K562 (cell line): ENCODE measurements at regions not wholly inside any gene's neighbourhood (a gene's known extent, or its start where the extent isn't known, plus 50 kb on each side); places are given as distances from the start of the nearest gene placed in this dataset.
A peak's percentile ranks its signal among the peaks of the same experiment; 100 is the strongest.

Source experiments
- ATAC-seq: fragments of 200-7000 bp; cut with Tn5 transposase; 3 replicates; pipeline ENCODE4 v1.9.1; 2020; ENCODE audit warnings: moderate library complexity
- BruUV-seq: library from RNA; stranded (reverse); fragments of 400-500 nt; replicated peaks from 2 replicates; lab custom pipeline; 2021; lab: Mats Ljungman, UMichigan
- CTCF ChIA-PET: fragments of 300-600 bp; formaldehyde crosslinking; extraction: SDS; loops from one replicate; lab custom pipeline; 2021; ENCODE audit warnings: low intra/inter-chr PET ratio; lab: Yijun Ruan, JAX
- POLR2A ChIA-PET: fragments of 300-600, 350-650 bp; sonication (Branson Sonifier 250); formaldehyde crosslinking; extraction: SDS; loops from one replicate; lab custom pipeline; 2021; ENCODE audit warnings: antibody characterized with exemption, inconsistent platforms; lab: Yijun Ruan, JAX
- DNase-seq, 4 experiments: peaks; one replicate each; pipeline versions ENCODE4 v3.0.0 to v3.0.0-alpha.2; 2011 to 2018; ENCODE audit warnings: low spot score in 3 of 4, mixed read lengths in 3 of 4; ENCODE audit errors: extremely low read depth in 1 of 4
- FAIRE-seq: peaks from 2 replicates; lab custom pipeline; 2011; peaks lifted over from hg19 to GRCh38; lab: Jason Lieb, UNC
- H2AFZ ChIP-seq: 2 replicates; pipeline ENCODE4 v1.6.0; 2011; ENCODE audit warnings: low read depth, low read length, control low read depth, inconsistent platforms
- H3K27ac ChIP-seq: fragments of 200-600 bp; 3 replicates; pipeline ENCODE4 v1.8.0; 2011; ENCODE audit warnings: low read depth, mild to moderate bottlenecking, control low read depth, inconsistent platforms, low read length, moderate library complexity, mixed read lengths; ENCODE audit errors: extremely low read depth
- H3K27me3 ChIP-seq, 2 experiments: fragments of 300-600 bp in 1 of 2; 2 replicates in 1 of 2; 3 replicates in 1 of 2; pipeline versions ENCODE4 v1.6.0 to v1.8.0; 2011; ENCODE audit warnings: inconsistent platforms in 2 of 2, low read length in 2 of 2, mild to moderate bottlenecking in 1 of 2, mixed read lengths in 1 of 2, moderate library complexity in 1 of 2; ENCODE audit not compliant: control insufficient read depth in 2 of 2, insufficient read depth in 2 of 2
- H3K36me3 ChIP-seq: fragments of 300-600 bp; 3 replicates; pipeline ENCODE4 v1.8.0; 2011; ENCODE audit warnings: mild to moderate bottlenecking, low read length, inconsistent platforms; ENCODE audit not compliant: control insufficient read depth, insufficient read depth
- H3K4me1 ChIP-seq, 2 experiments: fragments of 200-600 bp in 1 of 2; replicated peaks in 1 of 2; 2 replicates in 1 of 2; 3 replicates in 1 of 2; pipeline versions ENCODE4 v1.5.1 to v1.8.0; 2011; ENCODE audit warnings: inconsistent platforms in 2 of 2, low read length in 2 of 2, mild to moderate bottlenecking in 1 of 2, mixed read lengths in 1 of 2, moderate library complexity in 1 of 2; ENCODE audit not compliant: control insufficient read depth in 2 of 2, insufficient read depth in 2 of 2
- H3K4me2 ChIP-seq: 2 replicates; pipeline ENCODE4 v1.6.1; 2011; ENCODE audit warnings: low read length, control low read depth, inconsistent platforms, mixed read lengths; ENCODE audit not compliant: insufficient read depth
- H3K4me3 ChIP-seq: fragments of 200-600 bp; sonication (generic), shearing (Covaris generic); 2 replicates; pipeline ENCODE4 v1.5.1; 2016; ENCODE audit warnings: control low read depth, inconsistent platforms
- H3K79me2 ChIP-seq: fragments of 200-600 bp; 3 replicates; pipeline ENCODE4 v1.8.0; 2011; ENCODE audit warnings: low read length, inconsistent platforms; ENCODE audit not compliant: control insufficient read depth, insufficient read depth
- H3K9ac ChIP-seq, 2 experiments: 2 replicates each; pipeline versions ENCODE4 v1.6.0 to v1.6.1; 2011; ENCODE audit warnings: low read depth in 2 of 2, low read length in 2 of 2, control low read depth in 1 of 2, inconsistent platforms in 1 of 2, mild to moderate bottlenecking in 1 of 2, mixed read lengths in 1 of 2; ENCODE audit not compliant: insufficient read depth in 1 of 2
- H3K9me1 ChIP-seq: one replicate; pipeline ENCODE4 v1.6.0; 2011; ENCODE audit warnings: inconsistent platforms, mild to moderate bottlenecking, low read length, moderate library complexity; ENCODE audit not compliant: control insufficient read depth, insufficient read depth
- H3K9me3 ChIP-seq: replicated peaks from 2 replicates; pipeline ENCODE4 v1.5.1; 2011; ENCODE audit warnings: low read depth, low read length, inconsistent platforms; ENCODE audit not compliant: control insufficient read depth, insufficient read depth
- H4K20me1 ChIP-seq: replicated peaks from 2 replicates; pipeline ENCODE4 v1.6.1; 2011; ENCODE audit warnings: low read length, inconsistent platforms, mixed read lengths; ENCODE audit not compliant: control insufficient read depth, insufficient read depth
- CEBPB ChIP-seq: fragments of 450-650 bp; IDR thresholded peaks from 2 replicates; pipeline ENCODE4 v1.6.1; 2016; ENCODE audit warnings: missing genetic modification characterization, missing compliant biosample characterization
- SRSF7 ChIP-seq: fragments of 200-400 bp; formaldehyde crosslinking; optimal IDR thresholded peaks from 2 replicates; pipeline ENCODE3; 2017; ENCODE audit warnings: mild to moderate bottlenecking, low read depth, low read length
- ZNF174 ChIP-seq: fragments of 250-450 bp; sonication (Bioruptor Pico); IDR thresholded peaks from 2 replicates; pipeline ENCODE4 v1.4.0; 2020; ENCODE audit warnings: mild to moderate bottlenecking
- WGBS: fragments of 100-300 bp; shearing (Covaris generic); methylation state at CpG from one replicate; pipeline ENCODE4 v1.1.6; 2016; ENCODE audit warnings: low coverage, mixed read lengths; ENCODE audit not compliant: insufficient coverage; ENCODE audit errors: missing lambda C conversion rate; 5-methylcytosine and 5-hydroxymethylcytosine counted together
- in situ Hi-C: fragments of 300-500 bp; cut with MboI; formaldehyde crosslinking; loops from 4 replicates; pipeline ENCODE4 v1.15.0; 2018; ENCODE audit warnings: inconsistent platforms, mixed read lengths
- intact Hi-C: fragments of 100-400 bp; cut with micrococcal nuclease; formaldehyde crosslinking; loops from 2 replicates; pipeline ENCODE4 v1.14.2; 2022
- TF ChIP-seq, protein P1 (sequence below): fragments of 250-450 bp; sonication (Bioruptor Pico); IDR thresholded peaks from 2 replicates; pipeline ENCODE4 v1.4.0; 2020; ENCODE audit warnings: mild to moderate bottlenecking

DNA sequence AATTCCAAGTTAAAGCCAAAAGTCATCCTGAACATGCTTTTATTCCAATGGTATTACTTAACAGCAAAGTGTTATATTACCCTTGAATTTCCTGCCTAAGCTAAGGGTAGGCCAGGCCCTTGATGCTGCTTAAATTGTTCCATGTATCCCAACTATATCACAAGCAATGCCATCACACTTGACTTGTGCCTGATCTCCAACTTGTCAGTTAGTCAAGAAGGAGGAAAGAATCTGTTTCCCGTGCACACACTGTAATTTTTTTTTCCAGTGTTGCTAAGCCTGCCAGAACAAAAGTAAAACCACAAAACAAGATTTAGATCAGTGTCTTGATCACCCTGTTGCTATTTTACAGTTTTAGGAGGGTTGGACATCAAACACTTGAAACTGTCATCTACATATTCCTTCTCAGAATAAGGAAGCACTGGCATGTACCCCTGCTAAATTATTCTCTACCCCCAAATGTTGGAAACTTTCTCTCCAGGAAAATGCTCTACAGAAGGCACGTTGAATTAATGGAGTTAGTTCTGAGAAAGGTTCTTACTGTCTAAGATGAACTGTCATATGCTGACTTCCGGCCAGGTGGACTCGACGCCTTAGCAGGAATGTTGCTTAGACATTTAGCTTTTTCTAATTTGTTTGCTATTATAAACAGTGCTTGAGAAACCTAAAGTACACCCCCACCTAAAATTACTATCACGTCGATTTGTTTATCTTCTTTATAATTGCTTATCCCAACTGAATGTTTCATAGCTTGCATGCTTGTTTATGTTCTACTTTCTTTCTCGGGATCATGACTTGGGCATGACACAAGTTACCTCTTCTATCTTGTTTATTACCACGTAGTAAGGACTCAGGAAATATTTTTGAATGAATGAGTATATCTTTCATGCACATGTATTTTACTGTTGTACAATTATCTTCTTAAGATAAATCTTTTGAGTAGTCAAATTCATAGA is 105.5 kb upstream of the ZNF438 start (continued):
- TF ChIP-seq, protein P1, sequence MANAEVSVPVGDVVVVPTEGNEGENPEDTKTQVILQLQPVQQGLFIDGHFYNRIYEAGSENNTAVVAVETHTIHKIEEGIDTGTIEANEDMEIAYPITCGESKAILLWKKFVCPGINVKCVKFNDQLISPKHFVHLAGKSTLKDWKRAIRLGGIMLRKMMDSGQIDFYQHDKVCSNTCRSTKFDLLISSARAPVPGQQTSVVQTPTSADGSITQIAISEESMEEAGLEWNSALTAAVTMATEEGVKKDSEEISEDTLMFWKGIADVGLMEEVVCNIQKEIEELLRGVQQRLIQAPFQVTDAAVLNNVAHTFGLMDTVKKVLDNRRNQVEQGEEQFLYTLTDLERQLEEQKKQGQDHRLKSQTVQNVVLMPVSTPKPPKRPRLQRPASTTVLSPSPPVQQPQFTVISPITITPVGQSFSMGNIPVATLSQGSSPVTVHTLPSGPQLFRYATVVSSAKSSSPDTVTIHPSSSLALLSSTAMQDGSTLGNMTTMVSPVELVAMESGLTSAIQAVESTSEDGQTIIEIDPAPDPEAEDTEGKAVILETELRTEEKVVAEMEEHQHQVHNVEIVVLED, result no peak

DNA sequence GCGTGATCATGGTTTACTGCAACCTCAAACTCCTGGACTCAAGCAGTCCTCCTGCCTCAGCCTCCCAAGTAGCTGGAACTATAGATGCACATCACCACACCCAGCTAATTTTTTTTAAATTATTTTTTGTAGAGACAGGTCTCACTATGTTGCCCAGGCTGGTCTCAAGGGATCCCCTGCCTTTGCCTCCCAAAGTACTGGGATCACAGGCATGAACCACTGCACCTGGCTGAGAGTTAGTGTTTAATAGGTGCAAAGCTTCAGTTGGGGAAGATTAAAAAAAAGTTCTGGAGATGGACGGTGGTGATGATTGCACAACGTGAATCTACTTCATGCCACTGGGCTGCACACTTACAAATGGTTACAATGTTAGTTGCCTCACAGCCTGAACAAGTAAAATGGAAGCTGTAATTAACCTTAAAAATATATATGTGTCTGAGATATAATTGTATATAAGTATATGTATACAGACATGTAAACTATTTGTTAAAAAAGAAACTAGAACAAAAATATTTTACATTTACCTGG is 106.4 kb upstream of the ZNF438 start:
- no peak for FAIRE-seq
- CTCF ChIA-PET, result no interaction called here
- POLR2A ChIA-PET, result interaction anchor here (0.6 to 0.8 kb wide), 2 partner anchors 20 to 73 kb away, joined by 3 read pairs; no protein-coding TSS in a partner anchor
- in situ Hi-C loops, result no loop called here
- no peaks in the 10 kb centered on the region for H3K9me1 ChIP-seq
- WGBS, result 16% methylated on average over 3 of the region's 3 CpGs
- intact Hi-C loops, result no loop called here
- H4K20me1 ChIP-seq, result no peaks in the 10 kb centered on the region
- TF ChIP-seq ZNF174 (CRISPR knock-in tag) (no peak), CEBPB (tag) (peak; percentile 72), SRSF7 (no peak)
- TF ChIP-seq, all 486 proteins: peak for 1
- no peak overlapping the region for H3K4me2 ChIP-seq
- H3K79me2 ChIP-seq, result no peaks in the 10 kb centered on the region
- no peak overlapping the region for H2AFZ ChIP-seq
- H3K9me3 ChIP-seq, result no peaks in the 10 kb centered on the region
- ATAC-seq (no peak), DNase-seq (no peak)
- no peak overlapping the region for H3K4me3 ChIP-seq
- no peaks in the 10 kb centered on the region for H3K36me3 ChIP-seq
- peaks cover 14 to 23% of the 10 kb centered on the region in 2 experiments for H3K4me1 ChIP-seq
- H3K27me3 ChIP-seq, result no peaks in the 10 kb centered on the region
- no TSS peak for BruUV-seq
- no peak overlapping the region for H3K9ac ChIP-seq
- H3K27ac ChIP-seq, result no peak overlapping the region
